Psoas muscle (tissue), 7 donors: ENCODE measurements at regions not wholly inside any gene's neighbourhood (a gene's known extent, or its start where the extent isn't known, plus 50 kb on each side); places are given as distances from the start of the nearest gene placed in this dataset.
A peak's percentile ranks its signal among the peaks of the same experiment; 100 is the strongest.

Experiments
- ATAC-seq, 4 donors: fragments of 200-7000 bp; cut with Tn5 transposase; one replicate each; pipeline ENCODE4 v1.9.1; 2020; ENCODE audit warnings: moderate library complexity in 3 of 4, mild to moderate bottlenecking in 2 of 4
- DNase-seq, 2 donors: peaks; one replicate each; pipeline ENCODE4 v3.0.0-alpha.2; 2020
- H3K27ac ChIP-seq: fragments of 200-600 bp; one replicate; pipeline ENCODE4 v1.8.0; 2022
- H3K27me3 ChIP-seq, 3 donors: fragments of 200-600 bp in 1 of 3; one replicate each; pipeline versions ENCODE4 v1.6.1 to v1.8.0; 2013 to 2022; ENCODE audit warnings: low read length in 2 of 3, mild to moderate bottlenecking in 2 of 3, moderate library complexity in 1 of 3; ENCODE audit not compliant: insufficient read depth in 3 of 3
- H3K36me3 ChIP-seq, 2 donors: fragments of 200-600 bp in 1 of 2; one replicate each; pipeline versions ENCODE4 v1.6.1 to v1.8.0; 2013 to 2022; ENCODE audit warnings: low read depth in 1 of 2, mild to moderate bottlenecking in 1 of 2, moderate library complexity in 1 of 2; ENCODE audit not compliant: insufficient read depth in 1 of 2
- H3K4me1 ChIP-seq: fragments of 200-600 bp; one replicate; pipeline ENCODE4 v1.8.0; 2022
- H3K4me3 ChIP-seq: fragments of 200-600 bp; one replicate; pipeline ENCODE4 v1.8.0; 2022; ENCODE audit warnings: mild to moderate bottlenecking
- H3K9me3 ChIP-seq: fragments of 200-600 bp; one replicate; pipeline ENCODE4 v1.8.0; 2022
- CTCF ChIP-seq: fragments of 200-600 bp; IDR thresholded peaks from one replicate; pipeline ENCODE4 v1.8.0; 2022; ENCODE audit warnings: antibody characterized with exemption
- WGBS, 3 donors: extraction: QIAGEN DNeasy Blood & Tissue Kit; methylation state at CpG; one replicate each; pipeline versions ENCODE4 v1.1.6 to v1.1.7; 2013; 5-methylcytosine and 5-hydroxymethylcytosine counted together
- intact Hi-C, 2 donors: fragments of 100-400 bp; cut with DNase I; formaldehyde crosslinking; loops; one replicate each; pipeline versions ENCODE4 v1.11.0 to v1.14.2; 2022
- donor health status: healthy with polysubstance abuse.
- donor health status: DM: no; HTN: no; CAD: no; lungs with moderate emphysema.
- donor health status: Bipolar disorder and iron deficiency.
- donor health status: healthy.
- donor health status: DM: yes; HTN: yes; CAD: no.
- donor health status: DM: no; HTN: no; CAD: no.
- donor health status: DM: yes; HTN: yes; CAD: no.

DNA sequence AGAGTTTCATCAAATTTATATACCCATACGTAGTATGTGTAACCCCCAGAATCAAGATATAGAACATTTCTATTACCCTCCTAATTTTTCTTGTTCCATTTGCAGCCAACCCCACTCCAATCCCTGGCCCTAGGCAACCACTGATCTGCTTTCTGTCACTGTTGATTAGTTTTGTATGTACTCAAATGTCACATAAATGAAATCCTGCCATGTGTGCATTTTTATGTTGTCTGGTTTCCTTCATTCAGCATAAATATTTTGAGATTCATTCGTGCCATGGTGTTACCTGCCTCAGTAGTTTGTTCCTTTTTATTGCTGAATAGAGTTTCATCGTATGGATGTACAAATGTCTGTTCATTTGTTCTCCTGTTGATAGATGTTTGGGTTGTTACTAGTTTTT lies 126.3 kb downstream of the MID1IP1 start:
- no peaks in the 10 kb centered on the region for H3K9me3 ChIP-seq
- intact Hi-C loops = loop anchor here in 1 of 2 donors (5.0 kb wide), 1 partner anchor 120 kb away; no protein-coding TSS in a partner anchor
- WGBS, 3 donors = 61 to 95% (median 83%) methylated on average over 3 of the region's 3 CpGs
- ATAC-seq = no peak
- TF ChIP-seq CTCF = no peak
- H3K27me3 ChIP-seq = peaks cover 0 to 3% (median 0%) of the 10 kb centered on the region in 3 donors
- H3K27ac ChIP-seq = peak overlapping the region; percentile 36
- no peaks in the 10 kb centered on the region for H3K4me1 ChIP-seq
- H3K4me3 ChIP-seq = no peak overlapping the region
- no peak for DNase-seq
- H3K36me3 ChIP-seq = no peaks in the 10 kb centered on the region

DNA sequence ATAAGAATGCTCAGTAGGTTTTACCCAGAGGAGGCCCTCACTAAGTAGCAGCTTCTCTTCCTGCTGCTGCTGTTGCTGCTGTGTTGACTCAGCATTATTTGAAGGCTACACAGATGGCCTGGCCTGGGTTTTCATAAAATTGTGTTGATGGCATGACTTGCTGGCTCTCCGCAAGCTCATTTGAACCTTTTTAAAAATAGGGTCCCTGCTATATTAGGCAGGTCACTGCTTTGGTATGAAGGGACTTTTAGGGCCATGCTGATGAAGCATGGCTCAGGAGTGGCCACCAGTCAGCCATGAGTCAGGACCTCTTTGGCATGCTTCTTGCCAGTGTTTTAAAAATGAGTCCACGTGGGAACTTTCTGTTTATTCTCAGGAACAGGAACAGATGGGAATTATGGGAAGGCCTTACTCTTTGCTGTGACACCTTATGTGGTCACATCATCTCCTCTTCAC lies 128.7 kb downstream of the MID1IP1 start:
- no peaks in the 10 kb centered on the region for H3K36me3 ChIP-seq
- WGBS, 3 donors = 14 to 37% (median 16%) methylated on average over 2 of the region's 2 CpGs
- no peak overlapping the region for H3K4me3 ChIP-seq
- H3K27me3 ChIP-seq = peaks cover 0 to 8% (median 0%) of the 10 kb centered on the region in 3 donors
- ATAC-seq (peak; percentile 95 to 98 (median 96)), DNase-seq (peak; percentile 19 to 55)
- intact Hi-C loops = loop anchor here in 1 of 2 donors (5.0 kb wide), 1 partner anchor 123 kb away; no protein-coding TSS in a partner anchor
- H3K9me3 ChIP-seq = no peaks in the 10 kb centered on the region
- H3K27ac ChIP-seq = peak overlapping the region; percentile 78
- no peak for TF ChIP-seq CTCF
- no peaks in the 10 kb centered on the region for H3K4me1 ChIP-seq

DNA sequence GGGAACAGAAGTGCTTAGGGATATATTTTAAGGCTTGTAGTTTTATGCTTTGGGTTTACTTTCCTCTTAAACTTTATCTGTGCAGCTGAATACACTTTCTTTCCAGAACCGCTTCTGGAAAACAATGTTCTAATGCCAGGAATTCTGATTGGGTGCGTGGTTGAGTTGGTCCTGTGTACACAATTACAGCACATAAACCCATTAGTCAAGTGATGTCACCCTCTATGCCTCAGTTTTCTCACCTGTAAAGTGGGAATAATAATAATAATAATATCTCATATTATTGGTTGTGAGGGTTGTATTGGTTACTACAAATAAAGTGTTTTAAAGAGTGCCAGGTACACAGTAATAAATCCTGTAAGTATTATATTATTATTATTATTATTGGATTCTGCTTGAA lies 129.2 kb downstream of the MID1IP1 start:
- Histone ChIP-seq H3K4me3 (no peak overlapping the region), H3K36me3 (no peaks in the 10 kb centered on the region), H3K9me3 (no peaks in the 10 kb centered on the region), H3K4me1 (no peaks in the 10 kb centered on the region), H3K27me3 (peaks cover 0 to 7% (median 0%) of the 10 kb centered on the region in 3 donors), H3K27ac (peak overlapping the region; percentile 78)
- no peak for DNase-seq
- intact Hi-C loops = no loop called here
- peak in 1 of 4 donors; percentile 7 for ATAC-seq
- no peak for TF ChIP-seq CTCF
- 18 to 88% (median 65%) methylated on average over 2 of the region's 2 CpGs for WGBS, 3 donors

- no peaks in the 10 kb centered on the region for H3K9me3 ChIP-seq
- no peak for ATAC-seq
- no peak for DNase-seq
- no peak overlapping the region for H3K27ac ChIP-seq
- H3K4me3 ChIP-seq = no peak overlapping the region
- 70 to 92% (median 84%) methylated on average over 4 of the region's 4 CpGs for WGBS, 3 donors
- intact Hi-C loops = no loop called here
- TF ChIP-seq CTCF = no peak
- peaks cover 0 to 5% (median 0%) of the 10 kb centered on the region in 3 donors for H3K27me3 ChIP-seq
- H3K4me1 ChIP-seq = no peaks in the 10 kb centered on the region
- H3K36me3 ChIP-seq = no peaks in the 10 kb centered on the region
These were observed 134.3 kb downstream of the MID1IP1 start for GRCh38 chrX:38935561-38935960.

DNA sequence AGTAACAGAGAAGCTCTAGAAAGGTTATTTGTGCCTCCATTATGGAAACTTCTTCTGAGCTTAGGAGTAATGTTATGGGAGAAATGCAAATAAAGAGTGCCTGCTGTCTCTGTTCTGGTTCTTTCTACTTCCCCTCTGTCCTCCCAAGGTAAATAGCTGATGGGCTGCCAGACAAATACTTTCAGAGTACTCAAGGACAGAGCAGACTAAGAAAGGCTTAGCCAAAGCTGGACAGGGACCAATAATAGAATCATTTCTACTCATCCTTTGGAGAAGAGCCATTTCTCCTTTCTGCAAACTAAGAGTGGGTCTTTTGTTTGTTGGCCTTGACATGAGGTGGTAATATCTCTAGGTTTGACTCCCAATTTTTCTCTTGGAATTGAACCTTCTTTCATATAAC lies 136.1 kb downstream of the MID1IP1 start:
- no peaks in the 10 kb centered on the region for H3K36me3 ChIP-seq
- H3K27ac ChIP-seq = peak overlapping the region; percentile 67
- no peak for TF ChIP-seq CTCF
- no peaks in the 10 kb centered on the region for H3K9me3 ChIP-seq
- ATAC-seq (peak in 1 of 4 donors; percentile 39), DNase-seq (no peak)
- H3K27me3 ChIP-seq = peaks cover 0 to 5% (median 0%) of the 10 kb centered on the region in 3 donors
- intact Hi-C loops = no loop called here
- H3K4me1 ChIP-seq = peaks cover 6% of the 10 kb centered on the region
- H3K4me3 ChIP-seq = no peak overlapping the region
